CD14-positive monocyte (primary cell): ENCODE measurements at regions not wholly inside any gene's neighbourhood (a gene's known extent, or its start where the extent isn't known, plus 50 kb on each side); places are given as distances from the start of the nearest gene placed in this dataset.

Source experiments
- DNase-seq, 3 donors: peaks; one replicate each; pipeline ENCODE4 v3.0.0-alpha.2; 2011 to 2022
- H2AFZ ChIP-seq: 2 replicates; pipeline ENCODE4 v1.6.0; 2012; ENCODE audit warnings: mild to moderate bottlenecking, low read depth, low read length, inconsistent platforms; ENCODE audit not compliant: insufficient read depth, poor library complexity, severe bottlenecking
- H3K27ac ChIP-seq, 2 donors: 1 replicate in 1 of 2; 2 replicates in 1 of 2; pipeline ENCODE4 v1.5.1; 2012 to 2013; ENCODE audit warnings: low read length in 2 of 2, control low read depth in 1 of 2, inconsistent platforms in 1 of 2, low read depth in 1 of 2, mild to moderate bottlenecking in 1 of 2
- H3K27me3 ChIP-seq, 2 donors: one replicate each; pipeline versions ENCODE4 v1.6.0 to v1.6.1; 2011 to 2013; ENCODE audit warnings: low read length in 2 of 2; ENCODE audit not compliant: control insufficient read depth in 2 of 2, insufficient read depth in 2 of 2
- H3K36me3 ChIP-seq, 2 donors: replicated peaks in 1 of 2; 1 replicate in 1 of 2; 2 replicates in 1 of 2; pipeline versions ENCODE4 v1.5.1 to v1.6.1; 2012 to 2013; ENCODE audit warnings: low read length in 2 of 2, control low read depth in 1 of 2, inconsistent platforms in 1 of 2, mild to moderate bottlenecking in 1 of 2; ENCODE audit not compliant: insufficient read depth in 2 of 2, control insufficient read depth in 1 of 2
- H3K4me1 ChIP-seq, 2 donors: 1 replicate in 1 of 2; 2 replicates in 1 of 2; pipeline versions ENCODE4 v1.5.1 to v1.6.1; 2012 to 2013; ENCODE audit warnings: low read length in 2 of 2, control low read depth in 1 of 2, inconsistent platforms in 1 of 2, mild to moderate bottlenecking in 1 of 2, moderate library complexity in 1 of 2; ENCODE audit not compliant: insufficient read depth in 2 of 2, control insufficient read depth in 1 of 2
- H3K4me2 ChIP-seq: replicated peaks from 2 replicates; pipeline ENCODE3; 2012; ENCODE audit warnings: low read length, moderate library complexity, mild to moderate bottlenecking; ENCODE audit not compliant: poor library complexity, severe bottlenecking; ENCODE audit errors: extremely low read depth
- H3K4me3 ChIP-seq, 3 experiments: fragments of 200-600 bp in 1 of 3; sonication (generic) in 1 of 3; replicated peaks in 1 of 3; 1 replicate in 2 of 3; 2 replicates in 1 of 3; pipeline ENCODE4 v1.5.1; 2011 to 2013; ENCODE audit warnings: low read length in 3 of 3, mild to moderate bottlenecking in 3 of 3, control low read depth in 2 of 3, low read depth in 2 of 3, inconsistent platforms in 1 of 3, moderate library complexity in 1 of 3
- H3K79me2 ChIP-seq: 2 replicates; pipeline ENCODE4 v1.6.0; 2012; ENCODE audit warnings: mild to moderate bottlenecking, control low read depth, inconsistent platforms, low read length, moderate library complexity; ENCODE audit not compliant: insufficient read depth
- H3K9ac ChIP-seq: 2 replicates; pipeline ENCODE4 v1.6.0; 2017; ENCODE audit warnings: low read length, mild to moderate bottlenecking; ENCODE audit not compliant: insufficient read depth, poor library complexity, severe bottlenecking
- H3K9me3 ChIP-seq, 2 donors: replicated peaks in 1 of 2; 1 replicate in 1 of 2; 2 replicates in 1 of 2; pipeline versions ENCODE4 v1.5.1 to v1.6.1; 2012 to 2013; ENCODE audit warnings: low read length in 2 of 2, control low read depth in 1 of 2; ENCODE audit not compliant: control insufficient read depth in 1 of 2, insufficient read depth in 1 of 2
- H4K20me1 ChIP-seq: 2 replicates; pipeline ENCODE4 v1.6.0; 2012; ENCODE audit warnings: mild to moderate bottlenecking, low read length, control low read depth, moderate library complexity; ENCODE audit not compliant: insufficient read depth
- H3K27ac Mint-ChIP-seq, 7 donors: one replicate each; pipeline ENCODE4 v1.8.0; 2020; ENCODE audit warnings: mild to moderate bottlenecking in 7 of 7, mixed read lengths in 7 of 7, moderate library complexity in 6 of 7, inconsistent platforms in 2 of 7
- H3K27me3 Mint-ChIP-seq, 3 donors: one replicate each; pipeline ENCODE4 v1.8.0; 2021 to 2022; ENCODE audit warnings: low read depth in 3 of 3, mild to moderate bottlenecking in 3 of 3, mixed read lengths in 3 of 3, moderate library complexity in 3 of 3, inconsistent platforms in 1 of 3
- H3K36me3 Mint-ChIP-seq, 2 donors: one replicate each; pipeline ENCODE4 v1.8.0; 2020; ENCODE audit warnings: mixed read lengths in 2 of 2, inconsistent platforms in 1 of 2, mild to moderate bottlenecking in 1 of 2
- H3K4me1 Mint-ChIP-seq: one replicate; pipeline ENCODE4 v1.8.0; 2020; ENCODE audit warnings: mild to moderate bottlenecking, mixed read lengths
- H3K4me3 Mint-ChIP-seq, 2 donors: one replicate each; pipeline ENCODE4 v1.8.0; 2020; ENCODE audit warnings: mild to moderate bottlenecking in 2 of 2, mixed read lengths in 2 of 2, moderate library complexity in 1 of 2
- H3K9me3 Mint-ChIP-seq, 7 donors: one replicate each; pipeline ENCODE4 v1.8.0; 2020 to 2022; ENCODE audit warnings: mixed read lengths in 7 of 7, mild to moderate bottlenecking in 6 of 7, moderate library complexity in 6 of 7, inconsistent platforms in 2 of 7
- CTCF ChIP-seq: fragments of 200-600 bp; IDR thresholded peaks from one replicate; pipeline ENCODE4 v1.8.0; 2022; ENCODE audit warnings: antibody characterized with exemption, mild to moderate bottlenecking
- WGBS: methylation state at CpG from one replicate; pipeline ENCODE4 v1.1.5; 2013; ENCODE audit warnings: missing lambda C conversion rate; ENCODE audit not compliant: insufficient coverage; 5-methylcytosine and 5-hydroxymethylcytosine counted together
- intact Hi-C, 2 donors: fragments of 100-400 bp; cut with micrococcal nuclease; formaldehyde crosslinking; loops; one replicate each; pipeline versions ENCODE4 v1.15.0 to v1.15.1; 2023

DNA sequence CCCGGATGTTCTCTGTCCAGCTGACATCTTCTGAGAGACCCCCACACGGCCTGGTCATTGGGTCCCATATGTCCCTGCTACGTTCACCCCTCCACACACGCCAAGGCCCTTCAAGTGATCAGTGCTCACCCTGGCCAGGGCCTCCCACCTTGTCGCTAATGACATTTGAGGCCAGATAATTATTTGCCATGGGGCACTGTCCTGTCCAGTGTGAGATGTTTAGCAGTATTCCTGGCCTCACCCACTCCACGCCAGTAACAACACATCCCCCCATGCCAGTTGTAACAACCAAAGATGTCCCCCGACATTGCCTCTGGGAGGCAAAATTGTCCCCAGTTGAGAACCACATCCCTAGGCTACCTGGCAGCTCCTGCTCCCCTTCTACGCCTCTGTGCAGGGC, 49.9 kb upstream of the NANOS1 start:
- Histone ChIP-seq H3K9ac (no peak overlapping the region), H3K27ac (no peak overlapping the region), H3K79me2 (no peaks in the 10 kb centered on the region), H3K4me3 (no peak overlapping the region), H3K36me3 (no peaks in the 10 kb centered on the region), H2AFZ (no peak overlapping the region), H3K9me3 (no peaks in the 10 kb centered on the region), H4K20me1 (no peaks in the 10 kb centered on the region), H3K4me1 (no peaks in the 10 kb centered on the region), H3K4me2 (no peak overlapping the region), H3K27me3 (no peaks in the 10 kb centered on the region)
- H3K9me3 Mint-ChIP-seq, result peaks cover 2 to 16% (median 7%) of the 10 kb centered on the region in 7 donors
- no peak overlapping the region for H3K27ac Mint-ChIP-seq
- no peaks in the 10 kb centered on the region for H3K4me1 Mint-ChIP-seq
- no peak for DNase-seq
- no peak for TF ChIP-seq CTCF
- no peak overlapping the region for H3K4me3 Mint-ChIP-seq
- peaks cover 3 to 7% (median 6%) of the 10 kb centered on the region in 3 donors for H3K27me3 Mint-ChIP-seq
- 100% methylated on average over 5 of the region's 8 CpGs for WGBS
- H3K36me3 Mint-ChIP-seq, result no peaks in the 10 kb centered on the region
- intact Hi-C loops, result no loop called here
